NCI-H524 treated with DMSO at 0.1 percent for 48 hours (cell line): ENCODE measurements at regions not wholly inside any gene's neighbourhood (a gene's known extent, or its start where the extent isn't known, plus 50 kb on each side); places are given as distances from the start of the nearest gene placed in this dataset.
"Not testable (repeated sequence)": the region's sequence is repeated elsewhere in the genome, so short reads cannot be mapped to it uniquely, and the experiment has no call there.

ENCODE experiments used
- DNase-seq: peaks from one replicate; lab custom pipeline; 2025; lab: John Stamatoyannopoulos, UW

DNA sequence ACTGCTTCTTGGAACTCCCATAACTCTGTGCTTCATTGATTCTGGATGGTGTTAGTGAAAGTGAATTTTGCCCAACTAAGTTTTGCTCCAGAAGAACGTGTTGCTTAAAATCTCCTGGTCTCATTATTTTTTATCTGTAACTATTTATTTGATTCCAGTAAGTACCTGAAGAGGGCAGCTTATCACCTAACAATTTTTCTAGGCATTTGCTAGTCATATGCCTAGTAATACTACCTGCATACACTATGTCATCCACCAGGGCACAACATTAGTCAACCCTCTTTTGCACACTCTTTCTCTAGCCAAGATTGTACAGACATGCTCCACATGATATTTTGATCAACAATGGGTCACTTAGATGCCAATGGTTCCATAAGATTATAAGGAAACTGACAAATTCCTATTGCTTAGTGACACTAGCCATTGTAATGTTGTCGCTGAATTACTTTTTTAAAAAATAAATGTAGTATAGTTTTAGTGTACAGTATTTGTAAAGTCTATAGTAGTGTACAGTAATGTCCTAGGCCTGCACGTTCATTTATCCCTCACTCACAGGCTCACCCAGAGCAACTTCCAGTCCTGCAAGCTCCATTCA is 499.9 kb upstream of the AADAT start:
- no peak for DNase-seq

DNA sequence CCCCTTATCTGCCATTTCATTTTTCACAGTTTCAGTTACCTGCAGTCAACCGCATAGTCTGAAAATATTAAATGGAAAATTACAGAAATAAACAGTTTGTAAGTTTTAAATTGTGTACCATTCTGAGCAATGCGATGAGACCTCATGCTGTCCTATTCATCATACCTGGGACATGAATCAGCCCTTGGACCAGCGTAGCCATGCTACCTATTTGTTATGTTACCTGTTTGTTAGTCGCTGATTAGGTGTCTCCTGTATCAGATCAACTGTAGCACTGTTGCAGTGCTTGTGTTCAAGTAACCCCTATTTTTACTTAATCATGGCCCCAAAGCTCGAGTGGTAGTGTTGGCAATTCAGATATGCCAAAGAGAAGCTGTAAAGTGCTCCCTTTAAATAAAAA is 492.2 kb upstream of the AADAT start:
- DNase-seq, result no peak

DNA sequence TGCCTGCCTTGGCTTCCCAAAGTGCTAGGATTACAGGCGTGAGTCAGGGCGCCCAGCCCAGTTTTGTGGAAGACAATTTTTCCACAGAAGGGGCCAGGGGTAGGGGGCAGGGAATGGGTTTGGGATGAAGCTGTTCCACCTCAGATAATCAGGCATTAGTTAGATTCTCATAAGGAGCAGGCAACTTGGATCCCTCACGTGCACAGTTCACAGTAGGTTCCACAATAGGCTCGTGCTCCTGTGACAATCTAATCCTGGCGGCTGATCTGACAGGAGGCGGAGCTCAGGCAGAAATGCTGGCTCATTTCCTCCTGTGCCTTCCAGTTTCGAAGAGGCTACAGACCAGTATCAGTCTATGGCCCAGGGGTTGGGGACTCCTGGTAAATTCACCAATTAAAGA is 491.6 kb upstream of the AADAT start:
- DNase-seq, result no peak

- no peak for DNase-seq
Measured at GRCh38 chr4:170580651-170581050, 490.9 kb upstream of the AADAT start.

- no peak for DNase-seq
Measured at GRCh38 chr4:170538821-170539473, 449.2 kb upstream of the AADAT start.

DNA sequence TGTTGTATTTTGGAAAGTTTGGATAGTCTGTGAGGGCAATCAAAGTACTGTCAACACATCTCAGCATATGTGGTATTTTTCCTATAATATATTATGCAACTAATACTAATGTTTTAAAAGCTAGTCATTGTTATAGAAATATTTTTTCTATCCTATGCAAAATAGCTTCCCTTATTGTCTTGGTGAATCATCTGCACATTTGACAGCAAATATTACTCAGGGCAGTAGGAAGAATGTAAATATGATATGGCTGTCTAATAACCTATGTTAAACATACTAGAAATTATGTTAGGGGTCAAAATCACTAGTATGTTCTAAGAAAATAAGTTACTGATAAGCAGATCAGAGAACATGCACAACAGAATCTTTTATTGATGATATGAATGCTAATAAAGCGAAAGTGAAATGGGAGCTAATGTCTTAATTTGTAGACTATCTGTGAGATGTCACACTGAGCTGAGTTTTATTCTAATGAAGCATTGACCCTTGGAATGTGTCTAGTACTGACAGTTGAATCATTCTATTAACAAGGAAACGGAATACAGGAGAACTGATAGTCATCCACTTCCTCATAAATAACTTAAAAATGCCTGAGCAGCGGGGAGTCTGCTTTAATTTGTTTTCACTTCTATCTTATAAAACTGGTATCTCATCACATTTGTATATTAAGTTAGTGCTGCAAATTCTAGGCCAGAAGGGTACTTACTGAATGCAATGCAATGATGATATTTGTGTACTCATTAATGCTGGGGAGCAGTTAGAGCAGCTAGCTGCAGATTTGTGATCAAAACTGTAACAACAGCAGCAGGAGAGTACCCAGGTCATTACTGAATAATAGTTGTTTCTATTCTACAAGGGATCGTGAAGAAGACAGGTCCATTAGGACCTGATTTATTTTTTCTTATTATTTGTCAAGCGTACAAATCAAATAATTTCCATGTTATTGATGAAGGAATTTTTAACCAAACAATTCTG is 440.3 kb upstream of the AADAT start:
- no peak for DNase-seq

DNA sequence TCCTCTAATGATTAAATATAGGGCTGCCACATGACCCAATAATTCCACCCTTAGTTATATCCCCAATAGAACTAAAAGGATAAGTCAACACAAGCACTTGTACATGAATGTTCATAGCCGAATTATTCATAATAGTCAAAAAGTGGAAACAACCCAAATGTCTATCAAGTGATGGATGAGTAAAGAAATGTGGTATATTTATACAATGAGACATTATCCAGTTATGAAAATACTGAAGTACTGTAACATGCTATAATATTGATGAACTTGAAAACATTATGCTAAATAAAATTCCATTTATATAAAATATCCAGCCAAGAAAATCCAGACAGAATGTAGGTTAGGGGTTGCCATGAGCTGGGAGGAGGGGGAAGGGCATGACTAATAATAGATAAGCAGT is 436.7 kb upstream of the AADAT start:
- no peak for DNase-seq

- DNase-seq, result no peak
Measured at GRCh38 chr4:170522427-170522970, 432.7 kb upstream of the AADAT start.

DNA sequence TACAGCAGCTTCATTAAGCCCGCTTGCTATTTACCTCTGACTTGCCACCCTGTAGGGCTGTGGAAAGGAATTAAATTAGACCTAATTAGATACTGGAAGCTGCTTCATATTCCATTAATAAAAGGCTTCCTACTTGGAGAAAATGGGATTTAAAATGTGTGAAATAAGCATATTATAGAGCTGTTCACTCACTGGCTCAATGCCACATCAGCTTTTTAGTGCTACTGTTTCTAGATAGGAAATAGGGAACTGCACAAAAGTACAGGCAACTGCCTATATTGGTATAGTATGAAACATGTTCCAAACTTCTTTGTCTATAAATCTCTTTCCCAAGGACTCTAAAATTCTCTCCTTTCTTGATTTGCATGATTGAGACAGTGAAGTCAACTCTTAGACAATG is 407.9 kb upstream of the AADAT start:
- no peak for DNase-seq

DNA sequence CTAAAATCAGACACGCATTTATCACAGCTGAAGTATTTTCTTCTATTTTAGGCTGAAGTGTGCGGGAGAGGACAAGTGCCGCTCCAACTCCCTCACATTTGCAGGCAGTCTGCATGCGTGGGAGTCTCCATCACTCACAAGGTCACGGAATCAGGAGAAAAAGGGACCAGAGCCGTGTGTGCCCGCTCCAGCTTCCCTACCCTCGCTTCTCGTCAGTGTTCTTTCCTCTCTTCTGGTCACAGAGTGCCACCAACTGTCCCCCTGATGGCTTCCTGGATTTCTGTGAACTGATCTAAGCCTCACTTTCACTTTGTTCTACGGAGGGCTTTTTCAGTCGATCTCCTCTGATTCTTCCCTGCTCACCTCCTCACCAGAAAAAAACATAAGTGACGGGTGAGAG is 407.4 kb upstream of the AADAT start:
- no peak for DNase-seq

GRCh38 chr4:170491981-170492380 is 402.2 kb upstream of the AADAT start:
- DNase-seq, result no peak

- no peak for DNase-seq
Measured at GRCh38 chr4:170476351-170476750, 386.6 kb upstream of the AADAT start.

- DNase-seq, result no peak
Measured at GRCh38 chr4:170465429-170465828, 375.7 kb upstream of the AADAT start.

- no peak for DNase-seq
Measured at GRCh38 chr4:170464614-170465197, 374.9 kb upstream of the AADAT start.

GRCh38 chr4:170446782-170447181 is 357.0 kb upstream of the AADAT start:
- no peak for DNase-seq

DNA sequence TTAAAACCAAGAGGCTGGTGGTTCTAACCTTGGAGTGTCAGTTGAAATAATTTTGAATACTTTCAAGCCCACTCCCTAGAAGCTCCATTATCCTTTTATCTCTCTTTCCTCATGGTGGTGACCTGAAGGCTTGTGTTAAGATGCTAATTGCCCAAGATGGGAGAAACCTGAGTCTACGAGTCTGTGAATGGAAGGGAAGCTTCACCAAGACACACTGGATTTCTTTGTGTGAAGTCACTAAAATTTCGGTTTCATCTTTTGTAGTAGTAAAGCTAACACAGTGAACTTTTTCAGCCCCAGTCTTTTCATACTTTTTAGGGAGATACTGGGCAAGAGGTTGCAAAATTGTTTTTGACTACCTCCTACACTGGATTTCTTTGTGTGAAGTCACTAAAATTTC is 351.4 kb upstream of the AADAT start:
- not testable (repeated sequence) for DNase-seq

GRCh38 chr4:170428929-170429328 is 339.2 kb upstream of the AADAT start:
- no peak for DNase-seq

- DNase-seq, result no peak
Measured at GRCh38 chr4:170425521-170426143, 335.9 kb upstream of the AADAT start.

DNA sequence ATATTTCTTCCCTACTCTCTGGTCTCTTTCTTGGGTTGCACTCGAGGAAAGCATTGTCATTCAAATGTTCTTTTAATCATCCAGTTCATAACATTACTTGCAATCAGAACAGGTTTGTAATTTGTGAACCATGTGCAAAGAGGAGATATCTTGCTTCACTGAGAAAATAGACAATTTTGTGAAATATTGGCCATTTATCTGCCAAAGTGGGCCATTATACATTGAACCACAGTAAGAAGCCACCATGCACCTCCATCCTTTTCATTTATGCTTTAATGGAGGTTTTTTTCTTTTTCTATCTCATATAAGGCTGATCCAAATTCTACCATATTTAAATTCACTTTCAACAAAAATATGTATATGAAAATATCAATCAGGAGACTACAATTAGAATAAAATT is 335.3 kb upstream of the AADAT start:
- no peak for DNase-seq

DNA sequence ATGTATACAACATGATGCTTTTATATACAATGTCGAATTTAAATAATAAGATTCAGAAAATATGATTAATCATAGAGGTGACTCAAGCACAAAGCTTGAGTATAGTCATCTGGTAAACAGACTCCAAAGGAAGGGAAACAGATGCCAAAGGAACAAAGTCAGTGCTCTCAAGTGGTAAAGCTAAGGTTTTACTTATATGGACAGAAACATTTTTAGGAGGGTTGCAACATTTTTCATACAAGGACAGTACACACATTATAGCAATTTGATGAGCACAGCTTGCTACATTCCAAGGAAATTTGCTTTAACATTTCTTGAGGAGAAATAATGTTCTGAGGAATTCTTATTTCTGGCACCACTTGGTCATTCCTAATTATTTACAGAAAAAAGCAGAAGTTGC is 333.4 kb upstream of the AADAT start:
- DNase-seq, result no peak

DNA sequence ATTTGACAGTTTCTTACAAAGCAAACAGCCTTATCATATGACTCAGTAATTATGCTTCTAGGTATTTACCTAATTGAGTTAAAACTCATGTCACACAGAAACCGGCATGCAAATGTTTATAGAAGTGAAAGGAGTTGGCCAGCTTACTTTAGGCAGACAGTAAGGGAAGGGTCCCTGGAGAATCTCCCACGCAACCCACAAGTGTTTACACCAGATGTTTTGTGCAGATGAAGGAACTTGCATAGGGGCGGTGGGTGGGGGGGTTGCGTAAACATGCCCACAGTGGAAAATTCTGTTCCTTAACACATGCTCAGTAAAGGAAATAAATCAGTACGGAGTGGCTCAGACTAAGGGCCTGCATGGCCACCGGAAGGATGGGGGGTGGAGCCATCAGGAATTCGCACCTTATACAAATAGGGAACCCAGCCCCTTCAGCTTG is 330.5 kb upstream of the AADAT start:
- no peak for DNase-seq

DNA sequence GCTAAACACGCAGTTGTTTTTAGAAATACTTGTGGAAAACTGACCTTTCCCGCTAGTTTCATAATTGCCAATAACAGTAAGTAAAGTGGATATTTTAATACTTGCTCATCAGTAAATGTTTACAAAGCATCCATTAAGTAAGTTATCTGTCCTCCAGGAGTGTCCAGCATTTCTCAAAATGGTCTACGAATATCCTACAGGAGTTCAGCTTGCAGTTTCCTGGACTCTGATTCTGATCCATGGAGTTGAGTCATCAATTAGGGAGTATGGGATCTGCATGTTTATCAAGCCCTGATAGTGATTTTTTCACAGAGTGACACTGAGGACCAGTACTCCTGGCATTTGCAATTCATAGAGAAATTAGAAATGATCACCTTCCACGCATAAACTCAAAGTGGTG is 325.2 kb upstream of the AADAT start:
- DNase-seq, result no peak
